ENCODE measurements at regions not wholly inside any gene's neighbourhood (a gene's known extent, or its start where the extent isn't known, plus 50 kb on each side); places are given as distances from the start of the nearest gene placed in this dataset.

- H2BK20ac ChIP-seq (ENCODE audit: low read length), result no peak overlapping the region
- no peaks in the 10 kb centered on the region for H3K27me3 ChIP-seq (replicated peaks in 1 of 4; ENCODE audit: control insufficient read depth in 3 of 4, extremely low read depth in 1 of 4, insufficient read depth in 3 of 4, low read length in 3 of 4)
- DNase-seq (ENCODE audit: low read depth in 1 of 2, low spot score in 2 of 2) (no peak), FAIRE-seq (no peak)
- ChIA-PET CTCF (ENCODE audit: partially characterized antibody) (interaction anchor here (1.1 to 2.7 kb wide), 3 partner anchors 41 to 298 kb away, joined by 4 to 15 read pairs (median 7); no protein-coding TSS in a partner anchor), POLR2A (ENCODE audit: partially characterized antibody) (no interaction called here)
- no peak overlapping the region for H3K56ac ChIP-seq (replicated peaks; ENCODE audit: insufficient read length, low read depth, low read length)
- no peak overlapping the region for H4K8ac ChIP-seq (ENCODE audit: extremely low read depth, insufficient read depth, low read length)
- no peak overlapping the region for H3K4me2 ChIP-seq (ENCODE audit: insufficient read depth in 1 of 2, low read depth in 2 of 2, low read length in 2 of 2)
- no peak overlapping the region for H2BK120ac ChIP-seq (replicated peaks; ENCODE audit: low read depth, low read length)
- H3K79me2 ChIP-seq (ENCODE audit: control insufficient read depth in 1 of 2, insufficient read depth in 2 of 2, low read length in 2 of 2), result no peaks in the 10 kb centered on the region
- H2BK12ac ChIP-seq (ENCODE audit: low read depth, low read length), result no peak overlapping the region
- H3K4ac ChIP-seq (replicated peaks; ENCODE audit: insufficient read length, low read depth, low read length), result no peak overlapping the region
- no peak overlapping the region for H4K91ac ChIP-seq (replicated peaks; ENCODE audit: insufficient read length, low read length)
- no peak overlapping the region for H3K9ac ChIP-seq (replicated peaks in 1 of 4; ENCODE audit: extremely low read depth in 1 of 4, low read depth in 3 of 4, low read length in 3 of 4)
- WGBS, 2 experiments (ENCODE audit: extremely low coverage in 1 of 2, insufficient coverage in 1 of 2, insufficient read length in 1 of 2, insufficient replicate concordance in 2 of 2, low coverage in 1 of 2, low lambda C conversion rate in 2 of 2, missing lambda C conversion rate in 1 of 2), result 96% methylated on average over 4 of the region's 4 CpGs; no CpG with 5 or more reads in 1 of the 2 experiments
- H3K36me3 ChIP-seq (ENCODE audit: control insufficient read depth in 2 of 4, insufficient read depth in 4 of 4, low read length in 3 of 4), result no peaks in the 10 kb centered on the region
- H2BK5ac ChIP-seq (ENCODE audit: low read depth, low read length), result no peak overlapping the region
- no peak overlapping the region for H3K14ac ChIP-seq (ENCODE audit: insufficient read length)
- H2AFZ ChIP-seq (ENCODE audit: low read length), result no peak overlapping the region
- TF ChIP-seq RNF2 (IDR thresholded peaks at IDR 0.05; ENCODE audit: borderline replicate concordance, low read depth, low read length, missing control alignments, poor library complexity, severe bottlenecking) (no peak), CEBPB (IDR thresholded peaks at IDR 0.05; ENCODE audit: low read depth, low read length) (no peak), BACH1 (IDR thresholded peaks at IDR 0.05; ENCODE audit: low read length) (no peak), SP2 (IDR thresholded peaks at IDR 0.05; ENCODE audit: low read length) (no peak), JUND (IDR thresholded peaks at IDR 0.05; ENCODE audit: low read length) (no peak), YY1 (IDR thresholded peaks at IDR 0.05; ENCODE audit: low read depth, low read length) (no peak)
- H2BK15ac ChIP-seq (ENCODE audit: low read length), result no peak overlapping the region
- no peaks in the 10 kb centered on the region for H4K20me1 ChIP-seq (replicated peaks in 1 of 2; ENCODE audit: control insufficient read depth in 1 of 2, insufficient read depth in 2 of 2, low read length in 2 of 2)
- H3K4me1 ChIP-seq (replicated peaks in 1 of 4; ENCODE audit: control insufficient read depth in 3 of 4, insufficient read depth in 4 of 4, low read length in 3 of 4), result peaks cover 0 to 4% (median 0%) of the 10 kb centered on the region in 4 experiments; a peak in 1 of 7 replicates
- H3K18ac ChIP-seq (ENCODE audit: extremely low read depth, low read length), result no peak overlapping the region
- H3K23ac ChIP-seq (ENCODE audit: insufficient read length), result no peak overlapping the region
- no peak overlapping the region for H2AK5ac ChIP-seq (ENCODE audit: low read depth, low read length)
- H3K9me3 ChIP-seq (ENCODE audit: insufficient read depth in 2 of 2, low read depth in 1 of 2, low read length in 1 of 2), result no peaks in the 10 kb centered on the region
- no peak overlapping the region for H3K27ac ChIP-seq (ENCODE audit: low read depth, low read length)
- no peak overlapping the region for H3K4me3 ChIP-seq (ENCODE audit: extremely low read depth in 1 of 4, insufficient read depth in 2 of 4, low read depth in 3 of 4, low read length in 4 of 4)
- H3K79me1 ChIP-seq (ENCODE audit: low read depth, low read length), result no peaks in the 10 kb centered on the region
- no peak overlapping the region for H4K5ac ChIP-seq (ENCODE audit: insufficient read length, low read depth, low read length)
- H3K23me2 ChIP-seq (ENCODE audit: low read depth, low read length), result no peaks in the 10 kb centered on the region
Observed at GRCh38 chr5:97529354-97529985, 346.4 kb upstream of the RIOK2 start.

Data from H1 (cell line).